ENCODE measurements at regions not wholly inside any gene's neighbourhood (a gene's known extent, or its start where the extent isn't known, plus 50 kb on each side); places are given as distances from the start of the nearest gene placed in this dataset.
"Not testable (repeated sequence)": the region's sequence is repeated elsewhere in the genome, so short reads cannot be mapped to it uniquely, and the experiment has no call there.

- TF ChIP-seq, protein P1, sequence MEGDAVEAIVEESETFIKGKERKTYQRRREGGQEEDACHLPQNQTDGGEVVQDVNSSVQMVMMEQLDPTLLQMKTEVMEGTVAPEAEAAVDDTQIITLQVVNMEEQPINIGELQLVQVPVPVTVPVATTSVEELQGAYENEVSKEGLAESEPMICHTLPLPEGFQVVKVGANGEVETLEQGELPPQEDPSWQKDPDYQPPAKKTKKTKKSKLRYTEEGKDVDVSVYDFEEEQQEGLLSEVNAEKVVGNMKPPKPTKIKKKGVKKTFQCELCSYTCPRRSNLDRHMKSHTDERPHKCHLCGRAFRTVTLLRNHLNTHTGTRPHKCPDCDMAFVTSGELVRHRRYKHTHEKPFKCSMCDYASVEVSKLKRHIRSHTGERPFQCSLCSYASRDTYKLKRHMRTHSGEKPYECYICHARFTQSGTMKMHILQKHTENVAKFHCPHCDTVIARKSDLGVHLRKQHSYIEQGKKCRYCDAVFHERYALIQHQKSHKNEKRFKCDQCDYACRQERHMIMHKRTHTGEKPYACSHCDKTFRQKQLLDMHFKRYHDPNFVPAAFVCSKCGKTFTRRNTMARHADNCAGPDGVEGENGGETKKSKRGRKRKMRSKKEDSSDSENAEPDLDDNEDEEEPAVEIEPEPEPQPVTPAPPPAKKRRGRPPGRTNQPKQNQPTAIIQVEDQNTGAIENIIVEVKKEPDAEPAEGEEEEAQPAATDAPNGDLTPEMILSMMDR (IDR thresholded peaks at IDR 0.05 in 8 of 11, conservative IDR thresholded peaks at IDR 0.05 in 3 of 11): not testable (repeated sequence)
- not testable (repeated sequence) for TF ChIP-seq POLR2AphosphoS5, POLR2A (IDR thresholded peaks at IDR 0.05)
Observed at GRCh38 chr11:109965926-109966325, 127.3 kb upstream of the ZC3H12C start.

All from spleen (tissue), 7 donors.